ENCODE measurements at regions not wholly inside any gene's neighbourhood (a gene's known extent, or its start where the extent isn't known, plus 50 kb on each side); places are given as distances from the start of the nearest gene placed in this dataset.

DNA sequence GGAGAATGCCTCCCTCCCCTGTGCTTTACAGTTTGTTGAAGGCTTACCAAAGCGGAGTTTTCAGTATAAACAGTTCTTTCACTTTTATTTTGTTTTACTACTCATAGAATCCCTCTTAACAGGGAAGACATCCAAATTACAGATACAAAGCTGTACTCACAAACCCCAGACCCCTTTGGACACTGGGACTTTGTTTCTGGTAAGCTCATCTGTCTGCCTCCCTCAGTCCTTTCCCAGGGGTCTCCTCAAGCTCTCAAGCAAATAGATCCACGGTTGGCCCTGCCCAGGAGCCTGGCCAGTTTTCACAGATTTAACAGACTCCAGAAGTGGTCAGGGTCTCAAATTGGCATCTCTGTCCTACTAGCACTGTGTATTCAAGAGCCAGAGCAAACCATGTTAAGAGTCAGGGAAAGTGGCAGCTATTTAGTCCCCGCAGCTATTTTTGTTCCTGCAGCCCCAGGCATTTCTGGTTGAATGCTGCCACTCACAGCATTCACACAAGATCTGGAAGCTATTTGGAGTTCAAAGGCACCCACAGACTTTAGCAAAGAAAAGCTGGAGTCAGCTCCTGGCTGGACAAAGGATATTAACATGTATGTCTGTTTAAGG lies 54.2 kb downstream of the TMEM100 start:
- DNase-seq (ENCODE audit: low read depth, low spot score), result peak; percentile 3

DNA sequence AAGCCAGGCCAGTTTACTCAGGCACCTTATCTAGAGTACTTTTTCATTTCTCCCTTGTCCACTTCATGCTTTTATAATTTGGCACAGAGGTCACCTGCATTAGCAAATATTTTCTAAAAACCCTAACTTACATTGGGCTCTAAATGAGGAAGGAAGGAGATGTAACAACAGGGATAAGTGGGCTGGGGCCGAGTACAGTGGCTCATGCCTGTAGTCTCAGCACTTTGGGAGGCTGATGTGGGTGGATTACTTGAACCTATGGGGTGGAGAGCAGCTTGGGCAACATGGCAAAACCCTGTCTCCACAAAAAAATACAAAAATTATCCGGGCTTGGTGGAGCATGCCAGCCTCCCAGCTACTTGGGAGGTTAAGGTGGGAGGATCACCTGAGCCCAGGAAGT lies 55.9 kb downstream of the TMEM100 start:
- no peak for DNase-seq (ENCODE audit: low read depth, low spot score)

GRCh38 chr17:55664287-55664686 lies 58.4 kb downstream of the TMEM100 start:
- no peak for DNase-seq (ENCODE audit: low read depth, low spot score)

GRCh38 chr17:55663400-55663799 lies 59.3 kb downstream of the TMEM100 start:
- no peak for DNase-seq (ENCODE audit: low read depth, low spot score)

GRCh38 chr17:55661963-55662834 lies 60.5 kb downstream of the TMEM100 start:
- no peak for DNase-seq (ENCODE audit: low read depth, low spot score)

- no peak for DNase-seq (ENCODE audit: low read depth, low spot score)
Measured at GRCh38 chr17:55661256-55661758, 61.4 kb downstream of the TMEM100 start.

GRCh38 chr17:55660178-55660886 lies 62.3 kb downstream of the TMEM100 start:
- peak; percentile 13 for DNase-seq (ENCODE audit: low read depth, low spot score)

DNA sequence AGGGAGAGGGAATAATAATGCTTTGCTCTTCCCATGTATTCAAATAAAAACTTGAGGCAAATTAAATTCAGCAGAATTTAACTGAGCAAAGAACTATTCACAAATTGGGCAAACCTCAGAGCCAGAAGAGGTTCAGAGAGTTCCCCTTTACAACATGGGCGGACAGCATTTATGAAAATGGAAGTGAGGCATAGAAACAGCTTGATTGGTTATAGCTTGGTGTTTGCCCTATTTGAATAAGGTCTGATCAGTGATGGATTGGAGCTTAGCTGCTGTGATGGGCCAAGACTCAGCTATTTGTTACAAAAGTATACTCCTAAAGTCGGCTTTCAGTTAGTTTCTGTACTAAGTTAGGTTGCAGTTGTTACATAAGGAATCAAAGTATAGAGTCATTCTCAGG lies 63.0 kb downstream of the TMEM100 start:
- no peak for DNase-seq (ENCODE audit: low read depth, low spot score)

- DNase-seq (ENCODE audit: low read depth, low spot score), result no peak
Measured at GRCh38 chr17:55655777-55656176, 66.9 kb downstream of the TMEM100 start.

DNA sequence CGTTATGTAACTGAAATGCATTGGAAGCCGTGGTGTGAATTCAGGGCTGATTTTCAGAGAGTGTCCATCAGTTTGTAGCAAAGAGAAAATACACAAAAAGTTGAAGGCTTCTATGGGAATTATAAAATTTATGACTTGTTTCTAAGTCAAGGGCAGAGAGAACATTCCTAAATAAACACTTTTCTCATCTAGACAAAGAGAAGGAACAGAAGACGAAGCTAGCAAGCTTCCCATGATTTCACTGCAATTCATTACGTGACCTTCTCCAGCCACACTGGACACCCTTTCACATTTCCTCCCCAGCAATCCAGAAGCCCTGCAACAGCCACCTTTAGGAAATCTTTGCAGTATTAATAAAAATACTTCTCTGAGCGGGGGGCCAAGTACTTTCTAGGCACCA lies 67.8 kb downstream of the TMEM100 start:
- DNase-seq (ENCODE audit: low read depth, low spot score), result no peak

DNA sequence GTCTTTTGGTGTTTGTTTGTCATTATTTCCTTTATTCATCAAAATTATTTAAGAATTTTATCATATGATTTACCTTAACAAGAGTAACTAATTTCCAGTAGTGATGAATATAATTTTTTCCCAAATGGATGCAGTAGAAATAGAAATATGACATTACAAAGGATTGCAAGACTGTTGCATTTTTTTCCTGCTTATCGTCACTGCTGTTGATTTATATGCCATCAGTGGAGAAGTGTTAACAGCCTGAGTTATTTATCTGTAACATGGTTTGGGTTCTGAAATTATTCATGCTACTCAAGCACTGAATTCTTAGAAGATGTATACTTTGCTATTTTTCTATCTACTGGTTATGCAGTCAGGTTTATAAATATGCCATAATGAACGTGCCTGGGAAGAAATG lies 68.6 kb downstream of the TMEM100 start:
- no peak for DNase-seq (ENCODE audit: low read depth, low spot score)

- DNase-seq (ENCODE audit: low read depth, low spot score), result no peak
Measured at GRCh38 chr17:55652825-55653224, 69.8 kb downstream of the TMEM100 start.

DNA sequence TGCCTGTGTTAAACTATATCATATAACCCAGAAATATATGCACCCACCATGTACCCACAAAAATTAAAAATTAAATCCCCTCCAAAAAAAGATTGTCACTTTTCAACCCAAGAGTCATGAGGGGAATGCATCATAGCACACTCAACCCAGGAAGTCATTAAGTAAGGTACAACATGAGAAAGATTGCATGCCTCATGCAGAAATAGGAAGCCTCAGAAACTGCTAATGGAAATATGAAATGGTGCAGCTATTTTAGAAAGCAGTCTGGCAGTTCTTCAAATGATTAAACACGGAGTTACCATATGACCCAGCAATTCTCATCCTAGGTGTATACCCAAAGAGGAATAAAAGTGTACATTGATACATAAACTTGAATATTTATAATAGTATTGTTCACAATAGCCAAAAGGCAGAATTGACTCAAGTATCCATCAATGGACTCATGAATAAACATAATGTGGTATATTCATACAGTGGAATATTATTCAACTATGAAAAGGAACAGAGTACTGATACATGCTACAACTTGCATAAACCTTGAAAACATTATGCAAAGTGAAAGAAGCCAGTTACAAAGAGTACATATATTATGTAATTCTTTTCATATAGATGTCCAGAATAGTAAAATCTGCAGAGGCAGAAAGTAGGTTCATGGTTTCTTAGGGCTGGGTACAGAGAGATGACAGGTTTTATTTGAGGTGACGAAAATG lies 70.4 kb downstream of the TMEM100 start:
- DNase-seq (ENCODE audit: low read depth, low spot score), result no peak

DNA sequence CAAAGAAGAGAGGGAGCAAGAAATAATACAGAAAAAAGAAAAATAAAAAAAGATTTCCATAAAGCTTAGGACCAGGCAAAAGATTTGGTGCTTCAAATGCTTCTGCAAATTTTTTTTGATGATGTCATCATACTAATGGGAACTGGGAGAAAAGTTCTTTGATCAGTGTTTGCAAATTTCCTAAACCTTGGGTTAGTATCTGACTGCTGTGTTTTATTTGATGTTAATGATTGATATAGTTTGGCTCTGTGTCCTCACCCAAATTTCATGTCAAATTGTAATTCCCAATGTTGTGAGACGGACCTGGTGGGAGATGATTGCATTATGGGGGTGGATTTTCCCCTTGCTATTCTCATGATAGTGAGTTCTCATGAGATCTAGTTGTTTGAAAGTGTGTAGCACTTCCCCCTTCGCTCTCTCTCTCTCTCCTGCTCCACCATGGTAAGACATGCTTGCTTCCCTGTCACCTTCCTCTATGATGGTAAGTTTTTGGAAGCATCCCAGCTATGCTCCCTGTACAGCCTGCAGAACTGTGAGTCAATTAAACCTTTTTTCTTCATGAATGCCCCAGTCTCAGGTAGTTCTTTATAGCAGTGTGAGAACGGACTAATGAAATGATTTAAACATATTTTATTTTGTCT lies 72.6 kb downstream of the TMEM100 start:
- no peak for DNase-seq (ENCODE audit: low read depth, low spot score)

- no peak for DNase-seq (ENCODE audit: low read depth, low spot score)
Measured at GRCh38 chr17:55648086-55648485, 74.6 kb downstream of the TMEM100 start.

GRCh38 chr17:55645361-55645760 lies 77.3 kb downstream of the TMEM100 start:
- no peak for DNase-seq (ENCODE audit: low read depth, low spot score)

DNA sequence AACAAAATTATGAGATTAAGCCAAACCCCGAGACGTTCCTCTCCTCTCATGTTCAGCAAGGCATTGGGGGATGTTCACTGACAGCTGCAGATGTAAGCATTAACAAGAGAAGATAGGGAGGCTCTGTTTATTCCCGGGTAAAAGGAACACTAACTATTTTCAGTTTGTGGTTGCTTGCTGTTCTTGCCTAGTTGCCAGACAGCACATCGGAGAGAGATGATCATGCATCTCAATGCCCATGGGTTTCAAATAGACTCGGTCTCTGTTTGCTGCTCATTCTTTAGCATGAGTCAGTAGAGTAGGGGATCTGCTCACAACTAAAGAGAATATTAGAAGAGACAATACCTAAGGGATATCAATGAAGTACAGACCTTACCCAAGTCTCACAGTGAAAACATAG lies 78.3 kb downstream of the TMEM100 start:
- no peak for DNase-seq (ENCODE audit: low read depth, low spot score)

DNA sequence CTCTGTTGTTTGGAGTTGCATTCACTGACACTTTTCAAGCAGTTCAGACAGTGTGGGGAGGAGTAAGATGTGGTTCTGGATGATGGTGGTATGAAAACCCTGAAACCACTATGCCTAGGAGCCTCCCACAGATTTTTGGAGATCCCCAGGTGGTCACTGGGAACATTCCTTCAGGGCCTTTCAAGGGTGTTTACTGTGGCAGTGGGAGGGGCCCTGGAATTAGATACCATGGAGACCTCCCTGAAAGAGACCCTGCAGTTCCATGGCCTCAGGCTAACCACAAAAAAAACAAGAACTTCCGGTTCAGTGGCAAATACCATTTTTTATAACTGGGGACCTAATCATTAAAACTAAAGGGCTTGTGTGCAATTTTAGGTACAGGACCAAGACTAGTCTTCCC lies 79.9 kb downstream of the TMEM100 start:
- DNase-seq (ENCODE audit: low read depth, low spot score), result no peak

DNA sequence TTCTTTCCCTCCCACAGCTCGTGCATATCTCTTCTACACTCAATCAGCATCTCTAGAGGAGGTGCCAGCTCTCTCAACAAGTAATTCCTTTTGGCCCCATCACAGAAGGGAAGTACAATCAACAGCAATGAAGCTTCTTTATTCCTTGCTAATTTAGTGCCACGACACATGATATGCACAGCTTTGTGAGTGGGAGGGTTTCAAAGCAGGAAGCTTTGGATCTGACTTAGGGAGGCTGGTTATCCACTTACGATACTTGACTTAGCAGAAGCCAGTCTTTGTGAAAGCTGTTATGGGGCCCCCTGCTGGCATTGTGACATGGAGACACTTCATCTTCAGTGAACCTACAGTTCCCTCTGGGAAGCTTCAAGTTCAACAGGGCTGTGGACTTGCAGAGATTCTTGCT lies 81.0 kb downstream of the TMEM100 start:
- DNase-seq (ENCODE audit: low read depth, low spot score), result peak; percentile 35

DNA sequence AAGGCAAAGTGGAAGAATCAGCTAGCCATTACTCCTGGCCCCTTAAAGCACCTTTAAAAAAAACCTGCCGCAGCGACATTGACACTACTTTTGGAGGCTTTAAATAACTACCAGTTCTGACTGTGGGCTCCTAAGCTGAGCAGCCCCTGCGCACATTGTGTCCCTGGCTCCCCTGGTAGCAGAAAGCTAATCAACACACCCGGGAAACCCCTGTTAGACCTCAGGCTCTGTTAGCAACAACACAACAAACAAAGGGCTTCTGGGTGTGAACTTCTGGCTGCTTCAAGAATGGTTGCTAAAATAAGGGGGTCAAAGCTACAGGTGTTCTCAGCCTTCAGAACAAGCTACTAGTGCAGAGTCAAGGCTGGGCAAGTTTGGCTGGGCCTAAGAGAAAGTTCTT lies 83.6 kb downstream of the TMEM100 start:
- no peak for DNase-seq (ENCODE audit: low read depth, low spot score)

GRCh38 chr17:55635253-55635914 lies 87.3 kb downstream of the TMEM100 start:
- no peak for DNase-seq (ENCODE audit: low read depth, low spot score)

All from astrocyte of the hippocampus (primary cell).